SK-N-MC (cell line): ENCODE measurements at regions not wholly inside any gene's neighbourhood (a gene's known extent, or its start where the extent isn't known, plus 50 kb on each side); places are given as distances from the start of the nearest gene placed in this dataset.

Experiments
- EZH2 ChIP-seq: fragments of 200-600 bp; sonication (generic); IDR thresholded peaks from one replicate; pipeline ENCODE4 v1.6.1; 2017; ENCODE audit warnings: antibody characterized with exemption
- POLR2AphosphoS5 ChIP-seq: IDR thresholded peaks from 2 replicates; pipeline ENCODE4 v1.6.1; 2012; ENCODE audit warnings: mild to moderate bottlenecking, low read depth, low read length, borderline replicate concordance

GRCh38 chr12:25827141-25827540, 131.3 kb upstream of the RASSF8 start:
- TF ChIP-seq EZH2: no peak
- no peak for TF ChIP-seq POLR2AphosphoS5
